ENCODE measurements at regions not wholly inside any gene's neighbourhood (a gene's known extent, or its start where the extent isn't known, plus 50 kb on each side); places are given as distances from the start of the nearest gene placed in this dataset.
A peak's percentile ranks its signal among the peaks of the same experiment; 100 is the strongest.
"Not testable (repeated sequence)": the region's sequence is repeated elsewhere in the genome, so short reads cannot be mapped to it uniquely, and the experiment has no call there.

- H3K9me3 Mint-ChIP-seq; H3K36me3 Mint-ChIP-seq (ENCODE audit: low read depth); H3K4me1 Mint-ChIP-seq (ENCODE audit: low read depth); H3K4me3 Mint-ChIP-seq; H3K27ac Mint-ChIP-seq: not testable (repeated sequence)
- H3K27me3 Mint-ChIP-seq, result peaks cover 47% of the 10 kb centered on the region
Measured at GRCh38 chr7:114077158-114077524, 158.3 kb upstream of the PPP1R3A start.

DNA sequence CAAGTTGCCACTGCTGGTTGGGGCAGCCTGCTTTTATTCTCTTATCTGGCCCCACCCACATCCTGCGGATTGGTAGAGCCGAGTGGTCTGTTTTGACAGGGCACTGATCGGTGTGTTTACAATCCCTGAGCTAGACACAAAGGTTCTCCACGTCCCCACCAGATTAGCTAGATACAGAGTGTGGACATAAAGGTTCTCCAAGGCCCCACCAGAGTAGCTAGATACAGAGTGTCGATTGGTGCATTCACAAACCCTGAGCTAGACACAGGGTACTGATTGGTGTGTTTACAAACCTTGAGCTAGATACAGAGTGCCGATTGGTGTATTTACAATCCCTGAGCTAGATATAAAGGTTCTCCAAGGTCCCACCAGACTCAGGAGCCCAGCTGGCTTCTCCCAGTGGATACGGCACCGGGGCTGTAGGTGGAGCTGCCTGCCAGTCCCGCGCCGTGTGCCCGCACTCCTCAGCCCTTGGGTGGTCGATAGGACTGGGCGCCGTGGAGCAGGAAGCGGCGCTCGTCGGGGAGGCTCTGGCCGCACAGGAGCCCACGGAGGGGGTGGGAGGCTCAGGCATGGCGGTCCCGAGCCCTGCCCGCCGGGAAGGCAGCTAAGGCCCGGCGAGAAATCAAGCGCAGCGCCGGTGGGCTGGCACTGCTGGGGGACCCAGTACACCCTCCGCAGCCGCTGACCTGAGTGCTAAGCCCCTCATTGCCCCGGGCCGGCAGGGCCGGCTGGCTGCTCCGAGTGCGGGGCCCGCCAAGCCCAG, 157.8 kb upstream of the PPP1R3A start:
- peaks cover 45% of the 10 kb centered on the region for H3K27me3 Mint-ChIP-seq
- not testable (repeated sequence) for H3K4me3 Mint-ChIP-seq

GRCh38 chr7:114073701-114074100, 154.9 kb upstream of the PPP1R3A start:
- Mint-ChIP-seq H3K36me3 (ENCODE audit: low read depth) (no peaks in the 10 kb centered on the region), H3K27me3 (peaks cover 30% of the 10 kb centered on the region), H3K27ac (no peak overlapping the region), H3K4me3 (no peak overlapping the region), H3K4me1 (ENCODE audit: low read depth) (no peaks in the 10 kb centered on the region), H3K9me3 (no peaks in the 10 kb centered on the region)

More for the DNA sequence above, 157.8 kb upstream of the PPP1R3A start:
- H3K27ac Mint-ChIP-seq; H3K36me3 Mint-ChIP-seq (ENCODE audit: low read depth); H3K4me1 Mint-ChIP-seq (ENCODE audit: low read depth); H3K9me3 Mint-ChIP-seq: not testable (repeated sequence)

- no peak overlapping the region for H3K27ac Mint-ChIP-seq
- no peaks in the 10 kb centered on the region for H3K4me1 Mint-ChIP-seq (ENCODE audit: low read depth)
- H3K27me3 Mint-ChIP-seq, result peaks cover 31% of the 10 kb centered on the region
- H3K4me3 Mint-ChIP-seq, result no peak overlapping the region
- no peaks in the 10 kb centered on the region for H3K36me3 Mint-ChIP-seq (ENCODE audit: low read depth)
- H3K9me3 Mint-ChIP-seq, result no peaks in the 10 kb centered on the region
Measured at GRCh38 chr7:114070246-114070645, 151.4 kb upstream of the PPP1R3A start.

- Mint-ChIP-seq H3K4me3 (no peak overlapping the region), H3K27me3 (peaks cover 14% of the 10 kb centered on the region), H3K27ac (no peak overlapping the region), H3K4me1 (ENCODE audit: low read depth) (no peaks in the 10 kb centered on the region), H3K9me3 (no peaks in the 10 kb centered on the region), H3K36me3 (ENCODE audit: low read depth) (no peaks in the 10 kb centered on the region)
Measured at GRCh38 chr7:114062810-114063209, 144.0 kb upstream of the PPP1R3A start.

- Mint-ChIP-seq H3K4me3 (no peak overlapping the region), H3K27ac (no peak overlapping the region), H3K9me3 (no peaks in the 10 kb centered on the region), H3K36me3 (ENCODE audit: low read depth) (no peaks in the 10 kb centered on the region), H3K4me1 (ENCODE audit: low read depth) (peaks cover 22% of the 10 kb centered on the region), H3K27me3 (peaks cover 3% of the 10 kb centered on the region)
Measured at GRCh38 chr7:114051871-114052331, 133.1 kb upstream of the PPP1R3A start.

DNA sequence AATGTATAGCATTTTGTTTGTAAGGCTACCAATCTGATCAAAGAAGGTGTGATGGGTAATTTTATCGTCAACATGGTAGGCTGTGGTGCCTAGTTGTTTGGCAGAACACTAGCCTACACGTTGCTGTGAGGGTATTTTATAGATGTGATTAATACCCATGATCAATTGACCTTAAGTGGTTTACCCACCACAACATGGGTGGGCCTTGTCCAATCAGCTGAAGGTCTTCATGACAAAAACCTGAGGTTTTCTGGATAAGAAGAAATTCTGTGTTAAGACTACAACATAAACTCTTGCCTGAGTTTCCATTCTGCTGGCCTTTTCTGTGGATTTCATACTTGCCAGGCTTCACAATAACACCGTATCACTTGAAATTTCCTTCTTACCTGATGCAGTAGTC, 131.8 kb upstream of the PPP1R3A start:
- H3K36me3 Mint-ChIP-seq (ENCODE audit: low read depth), result no peaks in the 10 kb centered on the region
- no peaks in the 10 kb centered on the region for H3K27me3 Mint-ChIP-seq
- no peaks in the 10 kb centered on the region for H3K9me3 Mint-ChIP-seq
- H3K4me1 Mint-ChIP-seq (ENCODE audit: low read depth), result peaks cover 22% of the 10 kb centered on the region
- no peak overlapping the region for H3K27ac Mint-ChIP-seq
- no peak overlapping the region for H3K4me3 Mint-ChIP-seq

- Mint-ChIP-seq H3K4me1 (ENCODE audit: low read depth) (peaks cover 22% of the 10 kb centered on the region), H3K27me3 (no peaks in the 10 kb centered on the region), H3K4me3 (peak overlapping the region; percentile 71), H3K9me3 (no peaks in the 10 kb centered on the region), H3K27ac (peak overlapping the region; percentile 72), H3K36me3 (ENCODE audit: low read depth) (no peaks in the 10 kb centered on the region)
Measured at GRCh38 chr7:114048386-114049235, 129.8 kb upstream of the PPP1R3A start.

DNA sequence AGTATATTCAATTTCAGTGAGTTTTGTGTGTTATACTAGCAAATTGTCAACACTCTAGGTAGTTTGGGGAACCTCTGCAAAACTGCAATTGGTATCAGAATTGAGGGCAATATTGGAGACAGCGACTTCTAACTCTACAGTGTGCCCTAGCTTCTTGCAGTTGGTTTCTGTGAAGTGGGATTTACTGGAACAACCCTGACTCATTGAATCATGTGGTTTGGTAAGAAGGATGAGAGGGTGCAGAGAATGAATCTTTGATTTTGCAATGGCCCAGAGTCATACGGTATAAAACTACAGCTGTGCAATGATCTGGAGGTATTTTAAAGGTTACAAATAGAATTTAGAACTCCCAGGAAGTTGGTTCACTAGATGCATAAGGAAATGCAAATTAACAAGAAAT, 129.1 kb upstream of the PPP1R3A start:
- H3K27ac Mint-ChIP-seq, result peak overlapping the region; percentile 72
- H3K36me3 Mint-ChIP-seq (ENCODE audit: low read depth), result no peaks in the 10 kb centered on the region
- H3K27me3 Mint-ChIP-seq, result no peaks in the 10 kb centered on the region
- H3K9me3 Mint-ChIP-seq, result no peaks in the 10 kb centered on the region
- H3K4me3 Mint-ChIP-seq, result peak overlapping the region; percentile 71
- peaks cover 22% of the 10 kb centered on the region for H3K4me1 Mint-ChIP-seq (ENCODE audit: low read depth)

DNA sequence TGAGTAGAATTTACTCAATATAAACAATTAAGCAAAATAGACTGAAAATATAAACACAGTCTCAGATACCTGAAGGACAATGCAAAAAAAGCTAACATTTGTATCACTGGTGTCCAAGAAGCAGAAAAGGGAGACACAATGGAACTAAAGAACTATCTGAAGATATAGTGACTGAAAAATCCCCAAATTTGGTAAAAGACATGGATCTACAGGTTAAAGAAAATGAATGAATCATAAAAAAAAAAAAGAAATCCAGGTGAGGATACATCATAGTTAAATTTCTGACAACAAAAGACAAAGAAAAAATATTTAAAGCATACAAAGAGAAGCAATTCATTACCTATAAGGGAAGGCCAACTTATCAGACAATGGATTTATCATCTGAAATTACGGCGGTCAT, 114.7 kb upstream of the PPP1R3A start:
- no peaks in the 10 kb centered on the region for H3K27me3 Mint-ChIP-seq
- H3K4me1 Mint-ChIP-seq (ENCODE audit: low read depth), result no peaks in the 10 kb centered on the region
- no peak overlapping the region for H3K27ac Mint-ChIP-seq
- no peak overlapping the region for H3K4me3 Mint-ChIP-seq
- no peaks in the 10 kb centered on the region for H3K36me3 Mint-ChIP-seq (ENCODE audit: low read depth)
- no peaks in the 10 kb centered on the region for H3K9me3 Mint-ChIP-seq

GRCh38 chr7:114026486-114027089, 107.8 kb upstream of the PPP1R3A start:
- H3K36me3 Mint-ChIP-seq (ENCODE audit: low read depth), result no peaks in the 10 kb centered on the region
- H3K4me3 Mint-ChIP-seq, result no peak overlapping the region
- no peak overlapping the region for H3K27ac Mint-ChIP-seq

DNA sequence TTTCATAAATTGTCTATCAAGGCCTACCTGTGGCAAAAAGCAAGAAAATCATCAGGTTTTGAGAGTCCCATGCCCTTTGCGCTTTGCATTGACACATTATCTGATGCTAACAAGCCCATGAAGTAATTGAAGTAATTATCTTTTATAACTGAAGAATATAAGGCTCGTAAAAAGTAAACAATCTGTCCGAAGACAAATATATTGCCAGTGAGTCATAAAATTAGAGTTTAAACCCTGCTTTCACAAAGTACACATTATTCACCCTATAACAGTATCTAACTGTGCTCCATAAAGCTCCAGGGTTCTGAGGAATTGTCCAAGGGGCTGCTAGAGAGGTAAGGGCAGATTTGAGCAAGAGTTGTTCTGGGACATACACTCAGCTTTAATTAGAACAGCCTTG, 102.3 kb upstream of the PPP1R3A start:
- H3K9me3 Mint-ChIP-seq, result no peaks in the 10 kb centered on the region
- no peaks in the 10 kb centered on the region for H3K4me1 Mint-ChIP-seq (ENCODE audit: low read depth)
- no peaks in the 10 kb centered on the region for H3K36me3 Mint-ChIP-seq (ENCODE audit: low read depth)
- H3K27ac Mint-ChIP-seq, result no peak overlapping the region
- no peak overlapping the region for H3K4me3 Mint-ChIP-seq
- H3K27me3 Mint-ChIP-seq, result no peaks in the 10 kb centered on the region

More at GRCh38 chr7:114026486-114027089, 107.8 kb upstream of the PPP1R3A start:
- H3K27me3 Mint-ChIP-seq, result no peaks in the 10 kb centered on the region
- no peaks in the 10 kb centered on the region for H3K4me1 Mint-ChIP-seq (ENCODE audit: low read depth)
- H3K9me3 Mint-ChIP-seq, result no peaks in the 10 kb centered on the region

GRCh38 chr7:114008696-114009095, 89.9 kb upstream of the PPP1R3A start:
- Mint-ChIP-seq H3K27ac (no peak overlapping the region), H3K4me3 (no peak overlapping the region), H3K27me3 (peaks cover 4% of the 10 kb centered on the region), H3K9me3 (no peaks in the 10 kb centered on the region), H3K4me1 (ENCODE audit: low read depth) (no peaks in the 10 kb centered on the region), H3K36me3 (ENCODE audit: low read depth) (no peaks in the 10 kb centered on the region)

GRCh38 chr7:114007386-114007785, 88.6 kb upstream of the PPP1R3A start:
- H3K4me3 Mint-ChIP-seq, result no peak overlapping the region
- no peaks in the 10 kb centered on the region for H3K36me3 Mint-ChIP-seq (ENCODE audit: low read depth)
- peaks cover 4% of the 10 kb centered on the region for H3K27me3 Mint-ChIP-seq
- no peak overlapping the region for H3K27ac Mint-ChIP-seq
- no peaks in the 10 kb centered on the region for H3K4me1 Mint-ChIP-seq (ENCODE audit: low read depth)
- H3K9me3 Mint-ChIP-seq, result peaks cover 7% of the 10 kb centered on the region

DNA sequence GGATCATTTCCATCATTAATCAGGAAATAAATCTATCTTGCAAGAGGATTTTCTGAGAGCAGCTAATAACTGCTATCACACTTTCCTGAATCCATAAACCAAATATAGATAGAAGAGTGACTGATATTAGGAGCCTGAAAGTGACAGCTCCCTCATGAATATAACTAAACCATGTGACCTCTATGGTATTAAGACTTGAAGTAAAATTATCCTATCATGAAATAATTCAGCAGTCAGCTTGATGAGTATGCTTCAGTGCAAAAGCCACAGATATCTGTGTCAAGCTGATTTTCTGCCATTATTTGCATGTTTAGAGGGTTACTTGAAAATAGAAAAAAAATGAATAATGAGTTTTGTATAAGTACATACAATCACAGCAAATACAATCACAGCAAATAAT, 80.1 kb upstream of the PPP1R3A start:
- Mint-ChIP-seq H3K9me3 (peaks cover 17% of the 10 kb centered on the region), H3K27ac (no peak overlapping the region)

More for the DNA sequence above, 80.1 kb upstream of the PPP1R3A start:
- Mint-ChIP-seq H3K4me3 (no peak overlapping the region), H3K36me3 (ENCODE audit: low read depth) (no peaks in the 10 kb centered on the region), H3K4me1 (ENCODE audit: low read depth) (no peaks in the 10 kb centered on the region), H3K27me3 (no peaks in the 10 kb centered on the region)

Measured in stimulated activated naive CD8-positive, alpha-beta T cell treated with anti-CD3 and anti-CD28 coated beads, Interleukin-15, Interleukin-2, amounts not matched to agents 100 ng/mL and 50 ng/mL, for 24 hours (primary cell).